ENCODE measurements at regions not wholly inside any gene's neighbourhood (a gene's known extent, or its start where the extent isn't known, plus 50 kb on each side); places are given as distances from the start of the nearest gene placed in this dataset.

DNA sequence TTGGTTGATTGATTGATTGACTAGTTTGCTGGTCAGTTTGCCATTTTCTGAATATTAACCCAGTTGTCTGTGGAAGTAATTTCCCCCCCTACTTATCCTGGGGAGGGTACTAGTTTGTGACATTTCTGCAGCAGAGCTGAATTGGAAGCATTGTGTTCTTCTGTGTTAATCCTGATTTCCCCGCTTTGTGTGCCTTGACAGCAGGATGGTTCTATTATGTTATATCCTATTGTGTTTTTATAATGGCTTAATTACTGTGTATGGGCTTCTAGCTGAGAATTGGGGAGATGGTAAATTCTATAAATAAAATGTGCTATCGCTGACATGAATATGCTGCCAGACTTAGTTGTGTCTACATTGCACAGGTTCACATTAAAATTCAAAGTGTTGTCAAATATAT, 499.7 kb downstream of the COG6 start:
- in situ Hi-C loops (cut with HindIII; ENCODE audit: low sequenced_read_pairs): no loop called here

DNA sequence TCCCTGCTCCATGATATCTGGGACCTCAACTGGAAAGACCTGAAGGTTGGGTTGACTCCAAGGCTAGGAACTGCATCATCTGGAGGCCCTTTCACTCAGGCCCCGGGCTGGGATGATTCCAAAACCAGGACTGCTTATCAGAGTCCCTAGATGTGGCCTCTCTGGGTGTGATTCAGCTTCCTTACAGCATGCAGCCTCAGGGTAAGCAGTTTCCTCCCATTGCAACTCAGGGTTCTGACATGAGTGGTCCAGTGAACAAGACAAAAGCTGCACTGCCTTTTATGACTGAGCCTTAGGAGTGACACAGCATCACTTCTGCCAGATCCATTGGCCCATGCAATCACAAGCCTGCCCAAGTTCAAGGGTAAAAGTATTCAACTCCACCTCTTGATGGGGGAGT, 502.8 kb downstream of the COG6 start:
- in situ Hi-C loops (cut with HindIII; ENCODE audit: low sequenced_read_pairs): no loop called here

DNA sequence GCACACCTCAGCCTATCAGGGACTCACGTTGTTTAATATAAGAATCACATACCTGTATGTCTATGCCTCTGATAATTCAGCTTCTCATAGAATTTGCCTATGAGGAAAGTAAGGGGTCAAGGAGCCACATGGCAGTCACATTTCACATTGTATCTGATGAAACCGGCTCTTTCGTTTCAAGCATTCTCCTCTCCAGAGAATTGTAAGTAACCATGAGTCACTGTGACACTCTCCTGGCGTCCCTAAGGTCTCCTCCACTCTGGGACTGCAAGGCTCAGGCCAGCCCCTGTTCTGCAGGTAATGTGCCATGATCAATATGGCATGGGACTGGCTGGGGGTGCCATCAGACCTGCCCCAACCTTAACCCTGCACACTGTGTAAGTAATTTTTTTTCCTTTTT, 503.3 kb downstream of the COG6 start:
- in situ Hi-C loops (cut with HindIII; ENCODE audit: low sequenced_read_pairs): no loop called here

DNA sequence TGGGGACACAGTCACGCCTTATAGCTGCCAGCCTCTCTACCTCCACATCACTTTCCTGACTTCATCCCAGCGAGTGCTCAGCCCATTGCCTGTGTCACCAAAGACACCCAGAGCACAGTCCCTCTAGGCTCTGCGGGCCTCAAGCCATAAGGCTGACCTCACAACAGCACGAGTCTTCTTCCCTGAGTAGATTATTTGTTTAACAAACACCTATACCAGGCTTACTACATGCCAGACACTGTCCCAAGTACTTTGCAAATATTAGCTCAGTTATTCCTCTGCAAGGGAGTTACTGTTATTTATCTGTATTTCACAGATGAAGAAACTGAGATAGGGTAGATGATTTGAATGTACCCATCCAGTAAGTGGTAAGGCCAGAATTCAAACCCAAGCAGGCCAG, 504.3 kb downstream of the COG6 start:
- in situ Hi-C loops (cut with HindIII; ENCODE audit: low sequenced_read_pairs): no loop called here

DNA sequence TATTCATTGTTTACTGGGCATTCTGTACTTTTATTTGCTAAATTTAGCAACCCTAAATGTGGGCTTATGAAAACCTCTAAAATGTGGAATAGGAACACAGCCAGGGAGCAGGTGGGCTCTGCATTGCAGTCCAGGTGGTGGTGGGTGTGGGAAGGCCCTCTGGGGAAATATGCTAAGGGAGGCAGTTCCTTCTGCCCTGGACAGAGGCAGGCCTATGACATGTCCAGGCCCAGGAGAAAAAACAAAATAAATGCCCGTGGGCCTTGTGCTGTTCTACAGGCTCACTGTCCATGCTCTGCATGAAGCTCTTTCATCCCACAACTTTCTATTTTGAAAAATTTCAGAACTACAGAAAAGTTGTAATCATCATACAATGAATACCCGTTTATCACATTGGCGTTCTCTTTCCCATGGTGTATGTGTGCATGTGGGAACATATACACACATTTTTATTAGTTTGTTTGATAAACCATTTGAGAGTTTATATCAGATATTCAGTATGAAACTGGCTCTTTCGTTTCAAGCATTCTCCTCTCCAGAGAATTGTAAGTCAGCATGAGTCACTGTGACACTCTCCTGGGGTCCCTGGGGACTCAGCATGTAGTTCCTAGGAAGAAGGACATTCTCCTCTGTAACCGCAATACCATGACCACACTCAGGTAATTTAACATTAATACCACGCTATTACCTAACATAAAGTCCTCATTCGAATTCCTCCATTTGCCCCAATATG, 505.3 kb downstream of the COG6 start:
- in situ Hi-C loops (cut with HindIII; ENCODE audit: low sequenced_read_pairs): no loop called here

DNA sequence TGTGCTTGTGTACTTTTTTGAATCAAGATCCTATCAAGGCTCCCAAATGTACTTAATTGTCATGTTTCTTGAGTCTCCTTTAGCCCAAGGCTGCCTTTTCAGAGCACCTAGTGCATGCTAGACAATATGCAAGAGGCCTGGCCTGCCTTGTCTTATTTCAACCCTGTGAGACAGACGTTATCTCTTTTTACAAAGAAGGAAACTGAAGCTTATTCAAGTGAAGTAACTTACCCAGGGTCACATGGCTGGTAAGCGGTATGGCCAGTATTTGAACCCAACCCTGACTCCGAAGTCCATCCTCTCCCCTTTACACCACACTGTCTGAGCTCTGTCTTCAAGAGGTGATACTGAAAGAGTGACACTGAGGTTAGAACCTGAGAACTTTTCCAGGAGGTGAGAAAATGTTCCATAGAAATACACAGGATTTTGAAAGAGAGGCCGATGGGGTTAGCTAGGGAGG, 505.1 kb downstream of the FOXO1 start:
- in situ Hi-C loops (cut with HindIII; ENCODE audit: low sequenced_read_pairs): no loop called here

DNA sequence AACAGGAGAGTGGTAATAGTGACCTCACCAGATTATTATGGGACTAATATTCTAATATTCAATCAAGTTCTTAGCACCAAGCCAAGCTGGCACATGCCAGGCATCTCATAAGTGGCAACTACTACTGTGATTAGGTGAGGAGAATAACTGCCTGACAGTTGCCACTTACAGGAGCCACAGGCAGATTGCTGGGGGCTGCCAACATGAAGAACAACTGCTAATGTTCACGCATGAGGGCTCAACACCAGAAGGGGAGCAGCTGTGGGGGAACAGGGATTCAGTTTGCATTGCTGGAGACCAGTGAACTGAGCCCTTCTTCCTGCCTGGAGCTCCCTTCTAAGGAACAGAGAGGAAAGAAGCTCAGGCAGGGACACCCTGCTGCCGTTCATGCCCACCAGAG, 504.5 kb downstream of the FOXO1 start:
- in situ Hi-C loops (cut with HindIII; ENCODE audit: low sequenced_read_pairs): no loop called here

DNA sequence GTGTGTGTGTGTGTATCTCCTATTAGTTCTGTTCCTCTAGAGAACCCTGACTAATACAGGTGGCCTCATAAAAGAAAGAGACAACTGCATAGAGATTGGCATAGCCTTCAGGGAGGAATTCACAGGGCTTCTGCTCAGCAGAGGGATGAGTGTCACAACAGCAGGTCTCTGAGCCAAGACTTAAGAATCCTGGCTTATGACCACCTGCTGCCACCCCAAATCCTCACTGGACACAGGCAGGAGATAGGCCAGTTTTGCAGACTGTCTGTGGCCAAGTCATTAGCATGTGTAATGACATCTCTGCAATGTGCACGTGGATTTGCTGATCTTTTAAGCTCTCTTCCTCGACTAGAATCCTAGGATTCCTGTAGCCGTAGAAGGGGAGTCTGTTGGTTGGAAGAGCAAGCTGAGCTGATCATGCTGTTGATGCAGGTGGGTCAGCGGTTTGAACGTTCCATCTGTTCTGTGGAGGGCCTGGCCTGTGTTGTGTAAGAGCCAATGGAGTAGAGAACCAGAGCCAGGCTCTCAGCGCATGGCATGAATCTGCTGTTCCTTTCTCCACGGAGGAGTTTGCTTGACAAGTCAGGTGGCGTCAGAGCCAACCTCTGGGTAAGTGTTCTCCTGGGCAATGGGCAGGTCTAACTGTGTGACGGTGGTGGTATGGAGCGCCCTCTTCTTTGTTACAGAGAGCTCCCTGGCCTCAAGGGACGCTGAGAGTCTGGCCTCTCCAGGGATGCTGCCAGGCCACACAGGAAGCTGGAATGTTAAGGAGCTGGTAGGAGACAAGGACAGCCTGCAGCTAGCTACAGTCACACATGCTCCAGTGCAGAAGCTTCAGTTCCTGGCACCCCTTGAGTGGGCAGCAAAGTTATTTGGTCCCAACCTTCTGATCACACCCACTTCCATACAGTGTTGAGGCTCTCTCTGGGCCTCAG, 503.1 kb downstream of the FOXO1 start:
- in situ Hi-C loops (cut with HindIII; ENCODE audit: low sequenced_read_pairs): no loop called here

DNA sequence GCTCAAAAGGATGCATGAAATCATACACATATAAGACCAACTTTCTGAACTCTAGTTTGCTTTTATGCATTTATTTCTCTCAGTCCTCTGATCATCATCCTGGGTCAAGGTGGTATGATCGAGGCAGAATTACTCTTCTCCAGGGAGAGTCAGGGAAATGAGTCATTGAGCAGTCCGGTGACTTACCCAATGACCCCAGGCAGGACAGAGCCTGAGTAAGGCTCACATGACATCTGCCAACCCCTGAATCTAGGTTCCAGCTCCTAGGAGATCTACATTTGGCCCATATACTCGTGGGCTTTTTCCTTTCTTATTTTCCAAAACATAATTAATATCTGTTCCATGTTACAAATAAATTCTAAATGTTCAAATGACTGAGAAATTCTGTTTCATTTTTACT, 502.3 kb downstream of the FOXO1 start:
- in situ Hi-C loops (cut with HindIII; ENCODE audit: low sequenced_read_pairs): no loop called here

DNA sequence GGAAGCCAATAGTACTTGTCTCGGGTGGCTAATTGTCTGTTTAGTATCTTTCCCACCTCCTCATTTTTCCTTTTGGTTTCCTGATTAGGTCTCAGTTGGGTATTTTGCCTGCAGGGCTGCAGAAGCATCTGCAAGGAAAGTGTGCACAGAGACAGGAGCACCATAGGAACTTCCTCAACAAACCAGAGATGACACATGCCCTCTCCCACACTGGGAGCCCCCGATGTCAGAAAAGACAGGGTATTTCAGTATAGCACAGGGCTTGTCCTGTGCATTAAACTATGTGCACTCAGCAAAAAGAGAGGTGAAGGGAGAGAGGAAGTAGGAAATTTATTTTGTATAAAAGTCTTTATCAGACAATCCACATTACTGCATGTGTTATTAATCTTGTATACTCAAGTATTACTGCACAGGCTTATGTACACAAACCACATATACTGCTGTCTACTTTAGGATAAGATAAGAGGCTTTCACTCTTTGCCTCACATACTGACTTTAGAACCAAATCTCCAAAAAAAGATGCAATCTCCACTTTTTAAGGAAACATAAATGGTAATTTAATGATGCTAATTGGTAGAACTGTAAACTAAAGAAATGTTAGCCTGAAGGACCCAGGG, 501.0 kb downstream of the FOXO1 start:
- in situ Hi-C loops (cut with HindIII; ENCODE audit: low sequenced_read_pairs): no loop called here

DNA sequence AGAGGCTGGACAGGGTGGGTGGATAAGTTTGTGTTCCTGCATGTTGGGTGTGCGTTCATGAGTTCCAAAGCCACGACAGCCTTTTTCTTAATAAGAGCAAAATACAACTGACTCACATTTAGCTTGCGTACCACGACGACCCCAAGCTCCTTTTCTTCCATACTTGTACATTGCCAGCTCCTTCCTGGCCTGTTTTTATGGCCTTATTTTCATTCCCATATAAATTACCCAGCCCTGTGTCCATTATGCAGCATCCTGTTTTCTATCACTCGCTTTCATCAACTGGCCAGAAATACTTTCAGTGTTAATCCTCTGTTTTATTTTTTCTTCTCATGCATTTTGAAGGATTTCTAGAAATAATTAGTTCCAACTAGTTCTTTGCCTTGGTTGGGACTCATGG, 499.1 kb downstream of the FOXO1 start:
- in situ Hi-C loops (cut with HindIII; ENCODE audit: low sequenced_read_pairs): no loop called here

DNA sequence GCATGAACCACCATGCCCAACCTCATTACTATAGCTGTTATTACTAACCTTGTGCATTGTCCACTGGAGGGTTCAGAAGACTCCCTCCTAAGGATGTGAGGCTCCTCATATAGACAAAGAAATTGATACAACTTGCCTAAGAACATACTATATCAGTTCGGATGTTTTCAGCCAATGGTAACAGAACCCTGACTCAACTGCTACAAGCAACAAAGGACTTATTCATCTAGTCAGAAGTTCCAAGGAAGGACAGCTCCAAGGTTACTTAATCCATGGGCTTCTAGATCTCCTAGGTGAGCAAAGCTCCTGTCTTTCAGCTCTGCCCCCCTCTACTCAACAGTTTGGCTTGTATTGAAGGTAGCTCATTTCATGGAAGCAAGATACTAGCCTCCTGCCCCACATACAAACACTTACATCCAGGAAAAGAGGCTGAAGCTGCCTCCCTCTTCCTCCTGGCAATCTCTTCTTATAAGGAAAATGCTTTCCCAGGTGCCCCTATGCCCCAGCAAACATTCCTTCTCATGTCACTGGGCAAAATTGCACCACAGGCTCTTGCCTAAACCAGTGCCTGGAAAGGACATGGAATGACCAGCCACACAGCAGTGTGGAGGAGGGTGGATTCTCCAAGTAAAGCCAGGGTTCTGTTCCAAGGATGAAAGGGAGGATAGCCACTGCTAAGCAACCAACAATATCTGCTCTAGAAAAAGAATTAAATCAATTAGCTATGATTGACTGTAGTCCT, 497.8 kb downstream of the FOXO1 start:
- in situ Hi-C loops (cut with HindIII; ENCODE audit: low sequenced_read_pairs): no loop called here

DNA sequence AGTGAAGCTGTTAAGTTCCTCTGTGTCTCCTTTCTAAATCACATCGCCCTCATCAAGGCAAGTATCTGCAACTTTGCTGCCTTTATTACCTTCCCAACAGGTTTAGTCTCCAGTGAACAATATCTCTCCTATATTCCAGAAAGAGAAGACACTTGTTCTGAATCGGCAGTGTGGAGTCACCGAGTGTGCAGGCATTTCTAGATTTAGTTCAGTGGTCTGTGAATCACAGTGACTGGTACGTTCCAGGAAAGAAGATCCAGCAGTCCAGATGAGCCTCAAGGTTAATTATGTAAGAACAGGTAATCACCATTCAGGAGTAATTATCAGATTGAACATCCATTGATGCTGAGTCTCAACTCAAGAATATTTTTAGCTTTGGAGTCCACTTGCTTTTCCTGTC, 497.0 kb downstream of the FOXO1 start:
- in situ Hi-C loops (cut with HindIII; ENCODE audit: low sequenced_read_pairs): no loop called here

DNA sequence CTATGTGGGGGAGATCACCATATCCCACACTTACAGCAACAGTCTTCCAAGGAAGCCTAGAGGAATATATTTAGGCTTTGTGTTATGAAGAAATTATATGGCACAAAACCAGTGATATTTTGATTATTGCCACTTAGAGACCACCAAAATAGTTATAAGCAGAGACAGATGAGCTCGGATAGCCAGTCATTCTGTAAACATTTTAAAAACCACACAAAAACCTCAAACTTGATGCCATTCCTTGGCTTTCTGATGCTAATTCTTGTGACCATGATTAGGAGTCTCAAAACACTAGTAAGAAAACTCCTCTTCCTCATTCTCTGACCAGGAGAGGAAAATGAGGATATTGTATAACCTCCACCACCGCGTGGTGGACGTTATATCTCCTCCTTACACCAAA, 496.4 kb downstream of the FOXO1 start:
- in situ Hi-C loops (cut with HindIII; ENCODE audit: low sequenced_read_pairs): no loop called here

DNA sequence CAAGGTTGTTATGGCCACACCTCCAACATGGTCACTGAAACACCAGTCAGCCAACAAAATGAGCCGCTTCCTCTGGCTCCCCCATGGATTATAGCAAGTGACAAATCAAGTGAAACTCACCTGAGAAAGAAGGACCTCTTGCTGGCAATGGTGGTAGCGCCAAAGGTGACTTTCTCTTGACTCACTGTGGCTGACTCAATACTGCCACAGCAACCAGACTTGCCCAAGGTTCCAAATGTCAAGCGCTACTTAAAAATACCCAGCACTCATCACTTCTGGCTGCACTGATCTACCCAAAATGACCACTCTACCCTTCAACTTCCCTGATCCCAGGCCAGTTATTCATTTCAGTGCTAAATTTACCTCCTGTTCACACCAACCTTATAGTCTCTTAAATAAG, 495.5 kb downstream of the FOXO1 start:
- in situ Hi-C loops (cut with HindIII; ENCODE audit: low sequenced_read_pairs): no loop called here

DNA sequence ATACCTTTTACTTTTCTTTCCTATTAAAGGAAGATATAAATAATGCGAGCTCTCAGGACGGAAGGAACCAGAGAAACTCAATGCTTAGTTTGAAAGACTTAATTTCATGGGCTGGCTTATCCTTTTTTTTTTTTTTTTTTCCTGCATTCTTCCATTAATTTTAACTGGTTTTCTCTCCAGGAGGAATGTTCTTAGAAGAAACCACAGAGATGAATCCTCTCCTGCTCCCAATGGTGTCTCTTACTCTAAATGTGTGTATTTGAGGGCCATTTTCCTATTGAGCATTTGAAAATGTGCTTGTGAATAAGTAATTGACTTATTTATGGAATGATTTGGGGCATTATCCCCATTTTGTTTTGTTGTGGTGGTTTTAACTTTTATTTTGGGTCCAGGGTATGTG, 494.9 kb downstream of the FOXO1 start:
- in situ Hi-C loops (cut with HindIII; ENCODE audit: low sequenced_read_pairs): no loop called here

DNA sequence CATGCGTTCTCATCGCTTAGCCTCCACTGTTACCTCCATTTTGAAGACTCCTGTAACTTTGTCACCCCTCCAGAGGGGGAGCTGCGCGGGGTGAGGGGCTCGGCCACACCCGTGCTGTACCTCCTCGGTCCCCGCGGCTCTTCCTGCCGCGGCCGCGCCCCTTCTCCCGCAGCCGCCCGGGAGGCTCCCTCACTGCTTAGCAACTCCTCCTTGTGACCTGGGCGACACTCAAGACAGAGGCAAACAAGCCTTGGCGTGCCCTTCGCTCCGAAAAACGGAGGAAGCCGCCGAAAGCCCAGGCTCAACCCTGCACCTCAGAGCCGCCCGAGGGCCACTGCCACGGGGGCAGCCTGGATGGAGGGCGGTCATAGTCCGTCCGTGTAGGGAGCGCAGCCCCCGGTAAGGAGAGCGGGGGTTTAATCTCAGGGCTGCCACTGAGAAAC, 494.3 kb downstream of the FOXO1 start:
- in situ Hi-C loops (cut with HindIII; ENCODE audit: low sequenced_read_pairs): no loop called here

DNA sequence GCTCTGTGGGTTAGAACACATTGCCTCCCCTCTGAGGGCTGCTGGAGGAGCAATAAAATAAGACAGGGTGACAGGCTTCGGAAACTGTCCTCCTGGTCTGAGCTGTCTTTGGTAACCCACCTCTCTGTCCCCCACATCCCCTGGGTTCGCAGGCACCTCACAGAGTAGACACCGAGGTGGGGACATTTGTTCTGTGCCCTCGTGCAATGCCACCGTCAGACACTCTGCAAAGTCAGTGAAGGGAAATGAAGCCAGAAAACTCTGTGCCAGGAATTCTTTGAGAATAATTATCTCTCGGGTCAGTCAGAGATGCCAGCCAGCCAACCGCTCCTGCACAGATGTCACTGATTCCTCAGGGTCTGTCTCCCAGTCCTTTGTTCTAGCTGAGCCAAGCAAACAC, 493.6 kb downstream of the FOXO1 start:
- in situ Hi-C loops (cut with HindIII; ENCODE audit: low sequenced_read_pairs): no loop called here

DNA sequence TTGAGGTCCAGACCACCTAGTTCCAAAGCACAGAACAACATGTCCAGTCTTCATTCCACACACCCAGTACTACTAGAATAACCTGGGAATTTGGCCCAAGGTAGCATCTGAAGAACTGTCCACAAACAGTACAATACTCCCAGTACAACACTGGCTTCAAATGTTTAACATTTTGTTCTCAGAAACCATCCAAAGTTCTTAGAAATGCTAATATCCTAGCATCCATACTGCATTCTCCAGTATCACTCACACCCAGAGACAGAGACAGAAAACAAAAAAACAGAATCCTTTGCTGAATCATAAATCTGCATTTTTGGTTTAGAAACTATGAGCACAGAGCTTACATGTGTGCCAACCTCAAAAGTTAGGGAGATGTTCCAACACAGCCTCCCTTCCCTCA, 490.8 kb downstream of the FOXO1 start:
- in situ Hi-C loops (cut with HindIII; ENCODE audit: low sequenced_read_pairs): loop anchor here (5.0 kb wide), 2 partner anchors 43 to 78 kb away; no protein-coding TSS in a partner anchor

DNA sequence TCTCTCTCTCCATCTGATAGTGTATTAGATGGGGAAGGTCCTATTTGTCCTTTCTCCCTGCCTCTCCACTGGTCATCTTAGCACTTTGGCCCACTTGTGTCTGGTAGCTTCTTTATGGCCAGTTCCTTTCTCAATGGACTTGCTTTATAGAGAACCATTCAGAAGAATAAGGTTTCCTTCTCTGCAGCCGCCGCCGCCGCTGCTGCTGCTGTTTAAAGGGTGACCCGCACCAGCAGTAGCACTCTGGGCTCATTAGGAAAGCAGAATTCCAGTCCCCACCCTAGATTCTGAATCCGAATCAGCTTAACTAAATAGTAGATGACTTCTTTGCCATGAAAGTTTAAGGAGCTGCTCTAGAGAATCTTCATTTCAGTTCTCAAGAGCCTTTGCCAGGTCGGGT, 490.2 kb downstream of the FOXO1 start:
- in situ Hi-C loops (cut with HindIII; ENCODE audit: low sequenced_read_pairs): loop anchor here (5.0 kb wide), 2 partner anchors 44 to 79 kb away; no protein-coding TSS in a partner anchor

DNA sequence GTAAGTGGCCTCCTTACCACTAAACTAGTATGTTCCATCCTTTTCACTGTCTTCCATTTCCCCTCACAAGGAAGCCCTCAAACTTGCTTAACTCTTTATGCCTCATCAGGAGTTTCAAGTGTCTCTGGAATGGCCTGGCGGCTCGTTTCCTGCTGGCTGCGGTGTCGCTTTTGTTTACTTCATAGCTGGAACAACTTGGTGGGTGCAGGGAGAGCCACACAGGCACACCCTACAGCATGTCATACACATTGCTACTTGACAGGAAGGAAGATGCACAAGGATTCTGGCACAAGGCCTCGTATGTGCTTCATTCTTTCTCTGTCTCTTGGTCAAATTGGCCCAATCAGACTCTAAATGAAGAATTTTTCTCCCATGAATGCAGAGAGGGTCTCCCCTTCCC, 488.3 kb downstream of the FOXO1 start:
- in situ Hi-C loops (cut with HindIII; ENCODE audit: low sequenced_read_pairs): loop anchor here (5.0 kb wide), 2 partner anchors 46 to 81 kb away; no protein-coding TSS in a partner anchor
